ENCODE measurements at regions not wholly inside any gene's neighbourhood (a gene's known extent, or its start where the extent isn't known, plus 50 kb on each side); places are given as distances from the start of the nearest gene placed in this dataset.

GRCh38 chr10:124329362-124329761, 89.4 kb downstream of the OAT start:
- H3K4me3 Mint-ChIP-seq: no peak overlapping the region
- H3K4me3 ChIP-seq (ENCODE audit: low read length): no peak overlapping the region
- DNase-seq: no peak
- H3K27ac ChIP-seq (ENCODE audit: low read depth, low read length): no peak overlapping the region
- H3K27me3 ChIP-seq (ENCODE audit: control insufficient read depth, insufficient read depth, low read length, poor library complexity, severe bottlenecking): no peaks in the 10 kb centered on the region
- no peaks in the 10 kb centered on the region for H3K4me1 ChIP-seq (ENCODE audit: control insufficient read depth, insufficient read depth, low read length)
- H3K9me3 ChIP-seq (ENCODE audit: control insufficient read depth, low read length): no peaks in the 10 kb centered on the region
- H3K36me3 ChIP-seq (ENCODE audit: control insufficient read depth, insufficient read depth, low read length): no peaks in the 10 kb centered on the region
- no peak overlapping the region for H3K9ac ChIP-seq (ENCODE audit: extremely low read depth, low read length, poor library complexity, severe bottlenecking)
- H3K4me1 Mint-ChIP-seq: no peaks in the 10 kb centered on the region
- WGBS, 2 experiments (ENCODE audit: insufficient coverage in 1 of 2, insufficient read length in 1 of 2): 91 to 97% methylated on average over 1 of the region's 1 CpG
- peaks cover 18% of the 10 kb centered on the region for H3K27me3 Mint-ChIP-seq (ENCODE audit: insufficient read depth)
- H3K27ac Mint-ChIP-seq: no peak overlapping the region
- H3K9me3 Mint-ChIP-seq: peaks cover 10% of the 10 kb centered on the region
- no peaks in the 10 kb centered on the region for H3K36me3 Mint-ChIP-seq (ENCODE audit: low read depth)
- TF ChIP-seq CTCF (conservative IDR thresholded peaks at IDR 0.05): no peak

- Mint-ChIP-seq H3K36me3 (ENCODE audit: low read depth) (no peaks in the 10 kb centered on the region), H3K27me3 (ENCODE audit: insufficient read depth) (peaks cover 18% of the 10 kb centered on the region), H3K4me1 (no peaks in the 10 kb centered on the region), H3K9me3 (peaks cover 10% of the 10 kb centered on the region), H3K27ac (no peak overlapping the region), H3K4me3 (no peak overlapping the region)
- H3K4me1 ChIP-seq (ENCODE audit: control insufficient read depth, insufficient read depth, low read length): no peaks in the 10 kb centered on the region
- no peak overlapping the region for H3K9ac ChIP-seq (ENCODE audit: extremely low read depth, low read length, poor library complexity, severe bottlenecking)
- TF ChIP-seq CTCF (conservative IDR thresholded peaks at IDR 0.05): no peak
- no peak overlapping the region for H3K27ac ChIP-seq (ENCODE audit: low read depth, low read length)
- H3K27me3 ChIP-seq (ENCODE audit: control insufficient read depth, insufficient read depth, low read length, poor library complexity, severe bottlenecking): no peaks in the 10 kb centered on the region
- peak; percentile 25 for DNase-seq
- no peak overlapping the region for H3K4me3 ChIP-seq (ENCODE audit: low read length)
- no peaks in the 10 kb centered on the region for H3K9me3 ChIP-seq (ENCODE audit: control insufficient read depth, low read length)
- H3K36me3 ChIP-seq (ENCODE audit: control insufficient read depth, insufficient read depth, low read length): no peaks in the 10 kb centered on the region
- WGBS, 2 experiments (ENCODE audit: insufficient coverage in 1 of 2, insufficient read length in 1 of 2): 86 to 91% methylated on average over 7 to 10 of the region's 10 CpGs
Observed at GRCh38 chr10:124328477-124329220, 90.1 kb downstream of the OAT start.

- Histone ChIP-seq H3K9me3 (ENCODE audit: control insufficient read depth, low read length) (no peaks in the 10 kb centered on the region), H3K27ac (ENCODE audit: low read depth, low read length) (no peak overlapping the region), H3K27me3 (ENCODE audit: control insufficient read depth, insufficient read depth, low read length, poor library complexity, severe bottlenecking) (no peaks in the 10 kb centered on the region), H3K36me3 (ENCODE audit: control insufficient read depth, insufficient read depth, low read length) (no peaks in the 10 kb centered on the region), H3K4me1 (ENCODE audit: control insufficient read depth, insufficient read depth, low read length) (no peaks in the 10 kb centered on the region), H3K9ac (ENCODE audit: extremely low read depth, low read length, poor library complexity, severe bottlenecking) (no peak overlapping the region), H3K4me3 (ENCODE audit: low read length) (no peak overlapping the region)
- H3K4me1 Mint-ChIP-seq: no peaks in the 10 kb centered on the region
- H3K36me3 Mint-ChIP-seq (ENCODE audit: low read depth): no peaks in the 10 kb centered on the region
- DNase-seq: peak; percentile 24
- 100% methylated on average over 1 of the region's 1 CpG; no CpG with 5 or more reads in 1 of the 2 experiments for WGBS, 2 experiments (ENCODE audit: insufficient coverage in 1 of 2, insufficient read length in 1 of 2)
- no peak for TF ChIP-seq CTCF (conservative IDR thresholded peaks at IDR 0.05)
- no peak overlapping the region for H3K27ac Mint-ChIP-seq
- H3K4me3 Mint-ChIP-seq: no peak overlapping the region
- peaks cover 3% of the 10 kb centered on the region for H3K9me3 Mint-ChIP-seq
- H3K27me3 Mint-ChIP-seq (ENCODE audit: insufficient read depth): peaks cover 18% of the 10 kb centered on the region
Observed at GRCh38 chr10:124325998-124326636, 92.6 kb downstream of the OAT start.
